Stimulated activated CD4-positive, alpha-beta T cell treated with anti-CD3 and anti-CD28 coated beads, Interleukin-15, amount 100 ng/mL, for 48 hours (primary cell): ENCODE measurements at regions not wholly inside any gene's neighbourhood (a gene's known extent, or its start where the extent isn't known, plus 50 kb on each side); places are given as distances from the start of the nearest gene placed in this dataset.

Experiments used
- DNase-seq, 2 donors: peaks; one replicate each; pipeline ENCODE4 v3.0.0-alpha.2; 2020; ENCODE audit warnings: low read depth in 2 of 2

GRCh38 chr6:43983191-43983590 lies 144.1 kb downstream of the MRPL14 start:
- DNase-seq = no peak

- no peak for DNase-seq
These were observed 145.1 kb downstream of the MRPL14 start for GRCh38 chr6:43982084-43982625.

GRCh38 chr6:43981363-43981990 lies 145.8 kb downstream of the MRPL14 start:
- no peak for DNase-seq

- DNase-seq = no peak
These were observed 147.1 kb downstream of the MRPL14 start for GRCh38 chr6:43980004-43980795.

- DNase-seq = no peak
These were observed 147.7 kb downstream of the MRPL14 start for GRCh38 chr6:43979525-43979924.

GRCh38 chr6:43978473-43979346 lies 148.5 kb downstream of the MRPL14 start:
- no peak for DNase-seq

GRCh38 chr6:43977404-43978111 lies 149.7 kb downstream of the MRPL14 start:
- no peak for DNase-seq

- no peak for DNase-seq
These were observed 150.4 kb downstream of the MRPL14 start for GRCh38 chr6:43976706-43977403.

GRCh38 chr6:43974643-43975230 lies 152.5 kb downstream of the MRPL14 start:
- DNase-seq = no peak

GRCh38 chr6:43973357-43973756 lies 153.9 kb downstream of the MRPL14 start:
- no peak for DNase-seq

GRCh38 chr6:43972913-43973300 lies 154.3 kb downstream of the MRPL14 start:
- no peak for DNase-seq

- DNase-seq = no peak
These were observed 154.9 kb downstream of the MRPL14 start for GRCh38 chr6:43972179-43972912.

- no peak for DNase-seq
These were observed 155.5 kb downstream of the MRPL14 start for GRCh38 chr6:43971776-43972126.

GRCh38 chr6:43970913-43971775 lies 156.1 kb downstream of the MRPL14 start:
- no peak for DNase-seq

GRCh38 chr6:43970068-43970912 lies 157.0 kb downstream of the MRPL14 start:
- DNase-seq = no peak

- no peak for DNase-seq
These were observed 157.9 kb downstream of the MRPL14 start for GRCh38 chr6:43969158-43969981.
